BE2C (cell line): ENCODE measurements at regions not wholly inside any gene's neighbourhood (a gene's known extent, or its start where the extent isn't known, plus 50 kb on each side); places are given as distances from the start of the nearest gene placed in this dataset.

Experiments
- DNase-seq: peaks from one replicate; pipeline ENCODE4 v3.0.0-alpha.2; 2020
- H3K27me3 ChIP-seq: fragments of 250-450 bp; sonication (Bioruptor Pico); 2 replicates; pipeline ENCODE4 v1.5.1; 2020; ENCODE audit warnings: mild to moderate bottlenecking
- H3K36me3 ChIP-seq: fragments of 250-450 bp; sonication (Bioruptor Pico); 2 replicates; pipeline ENCODE4 v1.5.1; 2020; ENCODE audit warnings: mild to moderate bottlenecking
- H3K4me1 ChIP-seq: fragments of 250-450 bp; sonication (Bioruptor Pico); 2 replicates; pipeline ENCODE4 v1.5.1; 2020
- H3K4me3 ChIP-seq: 2 replicates; pipeline ENCODE4 v1.5.1; 2011; ENCODE audit warnings: low read depth, low read length
- H3K9me3 ChIP-seq: fragments of 250-450 bp; sonication (Bioruptor Pico); 2 replicates; pipeline ENCODE4 v1.5.1; 2020
- TF ChIP-seq, protein P1 (sequence below): IDR thresholded peaks from 2 replicates; pipeline ENCODE4 v1.5.1; 2012; ENCODE audit warnings: mild to moderate bottlenecking, low read depth, low read length

DNA sequence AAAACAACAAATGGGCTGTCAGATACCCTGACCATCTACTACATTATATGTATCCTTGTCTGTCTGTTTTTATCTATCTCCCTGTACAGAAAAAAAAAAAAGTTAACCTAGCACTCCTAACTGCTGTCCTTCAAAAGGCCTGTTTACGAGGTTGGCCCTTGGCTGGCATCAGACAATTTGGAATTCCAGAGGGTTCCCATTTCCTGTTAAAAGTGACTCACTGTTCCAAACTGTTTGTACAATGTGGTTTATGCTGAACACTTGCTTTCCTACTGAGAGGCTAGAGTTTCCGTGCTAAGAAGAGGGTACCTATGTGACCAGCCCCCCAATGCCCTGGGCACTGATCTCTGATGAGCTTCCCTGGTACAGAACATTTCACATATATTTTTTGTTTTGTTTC, 65.9 kb upstream of the HMGXB4 start:
- no peaks in the 10 kb centered on the region for H3K36me3 ChIP-seq
- H3K4me3 ChIP-seq = no peak overlapping the region
- H3K27me3 ChIP-seq = no peaks in the 10 kb centered on the region
- no peak for DNase-seq
- H3K9me3 ChIP-seq = no peaks in the 10 kb centered on the region
- H3K4me1 ChIP-seq = no peaks in the 10 kb centered on the region
- TF ChIP-seq, protein P1, sequence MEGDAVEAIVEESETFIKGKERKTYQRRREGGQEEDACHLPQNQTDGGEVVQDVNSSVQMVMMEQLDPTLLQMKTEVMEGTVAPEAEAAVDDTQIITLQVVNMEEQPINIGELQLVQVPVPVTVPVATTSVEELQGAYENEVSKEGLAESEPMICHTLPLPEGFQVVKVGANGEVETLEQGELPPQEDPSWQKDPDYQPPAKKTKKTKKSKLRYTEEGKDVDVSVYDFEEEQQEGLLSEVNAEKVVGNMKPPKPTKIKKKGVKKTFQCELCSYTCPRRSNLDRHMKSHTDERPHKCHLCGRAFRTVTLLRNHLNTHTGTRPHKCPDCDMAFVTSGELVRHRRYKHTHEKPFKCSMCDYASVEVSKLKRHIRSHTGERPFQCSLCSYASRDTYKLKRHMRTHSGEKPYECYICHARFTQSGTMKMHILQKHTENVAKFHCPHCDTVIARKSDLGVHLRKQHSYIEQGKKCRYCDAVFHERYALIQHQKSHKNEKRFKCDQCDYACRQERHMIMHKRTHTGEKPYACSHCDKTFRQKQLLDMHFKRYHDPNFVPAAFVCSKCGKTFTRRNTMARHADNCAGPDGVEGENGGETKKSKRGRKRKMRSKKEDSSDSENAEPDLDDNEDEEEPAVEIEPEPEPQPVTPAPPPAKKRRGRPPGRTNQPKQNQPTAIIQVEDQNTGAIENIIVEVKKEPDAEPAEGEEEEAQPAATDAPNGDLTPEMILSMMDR = no peak

DNA sequence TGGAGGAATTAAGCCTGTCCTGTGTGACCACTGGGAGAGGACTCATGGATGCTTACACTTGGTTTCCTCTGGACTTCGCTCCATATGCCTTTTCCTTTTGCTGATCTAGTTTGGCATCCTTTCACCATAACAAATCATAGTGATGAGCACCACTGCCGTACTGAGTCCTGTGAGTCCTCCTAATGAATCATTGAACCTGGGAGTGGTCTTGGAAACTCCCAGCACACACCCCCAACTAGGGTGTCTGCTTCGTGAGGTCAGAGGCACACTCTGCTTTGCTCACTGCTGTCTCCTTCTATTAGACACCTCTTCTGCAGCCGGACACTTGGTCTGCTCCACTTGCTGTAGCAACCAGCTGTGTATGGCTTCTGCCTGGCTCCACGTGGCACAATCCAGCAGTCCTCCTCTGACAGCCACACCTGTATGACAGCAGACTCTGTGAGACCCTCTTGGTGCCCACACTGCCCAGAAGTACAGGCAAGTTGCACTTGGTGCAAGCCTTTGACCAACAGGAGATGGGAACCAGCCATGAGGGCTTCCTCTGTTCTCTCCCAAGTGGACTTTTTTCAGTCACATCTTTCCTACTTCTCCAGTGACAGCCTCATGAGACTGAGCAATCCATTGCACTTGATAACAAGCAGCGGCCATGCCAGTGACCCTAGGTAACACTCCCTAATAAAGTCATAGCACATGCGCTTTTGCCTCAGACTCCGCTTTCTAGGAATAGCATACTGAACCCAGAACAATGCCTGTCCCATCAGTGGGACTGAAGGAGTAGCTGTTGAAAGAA, 65.0 kb upstream of the HMGXB4 start:
- no peaks in the 10 kb centered on the region for H3K9me3 ChIP-seq
- DNase-seq = no peak
- H3K27me3 ChIP-seq = no peaks in the 10 kb centered on the region
- H3K36me3 ChIP-seq = no peaks in the 10 kb centered on the region
- no peaks in the 10 kb centered on the region for H3K4me1 ChIP-seq
- no peak overlapping the region for H3K4me3 ChIP-seq
- TF ChIP-seq, protein P1 = no peak

GRCh38 chr22:35195226-35195625, 62.1 kb upstream of the HMGXB4 start:
- DNase-seq = no peak

DNA sequence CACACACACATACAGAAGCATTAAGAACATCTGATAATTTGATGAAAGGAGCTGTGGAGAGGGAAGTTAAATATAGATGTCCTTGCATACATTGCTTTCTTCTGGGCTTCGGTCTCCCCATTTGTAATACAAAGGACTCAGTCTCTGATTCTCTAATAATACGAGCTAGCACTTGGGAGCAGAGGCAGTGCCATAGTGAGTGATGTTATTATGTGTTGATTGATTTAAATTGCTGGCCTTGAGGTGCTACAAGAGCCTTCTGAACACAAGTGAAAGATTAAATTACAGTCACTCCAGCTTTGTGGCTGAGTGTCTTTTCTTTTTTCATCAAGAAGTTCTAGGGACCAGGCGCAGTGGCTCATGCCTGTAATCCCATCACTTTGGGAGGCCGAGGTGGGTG, 61.5 kb upstream of the HMGXB4 start:
- Histone ChIP-seq H3K4me1 (no peaks in the 10 kb centered on the region), H3K9me3 (no peaks in the 10 kb centered on the region), H3K4me3 (no peak overlapping the region), H3K27me3 (no peaks in the 10 kb centered on the region), H3K36me3 (no peaks in the 10 kb centered on the region)
- TF ChIP-seq, protein P1 = no peak
- no peak for DNase-seq

More at GRCh38 chr22:35195226-35195625, 62.1 kb upstream of the HMGXB4 start:
- H3K4me3 ChIP-seq = no peak overlapping the region
- no peaks in the 10 kb centered on the region for H3K27me3 ChIP-seq
- H3K9me3 ChIP-seq = no peaks in the 10 kb centered on the region
- no peaks in the 10 kb centered on the region for H3K4me1 ChIP-seq
- TF ChIP-seq, protein P1 = no peak
- no peaks in the 10 kb centered on the region for H3K36me3 ChIP-seq

DNA sequence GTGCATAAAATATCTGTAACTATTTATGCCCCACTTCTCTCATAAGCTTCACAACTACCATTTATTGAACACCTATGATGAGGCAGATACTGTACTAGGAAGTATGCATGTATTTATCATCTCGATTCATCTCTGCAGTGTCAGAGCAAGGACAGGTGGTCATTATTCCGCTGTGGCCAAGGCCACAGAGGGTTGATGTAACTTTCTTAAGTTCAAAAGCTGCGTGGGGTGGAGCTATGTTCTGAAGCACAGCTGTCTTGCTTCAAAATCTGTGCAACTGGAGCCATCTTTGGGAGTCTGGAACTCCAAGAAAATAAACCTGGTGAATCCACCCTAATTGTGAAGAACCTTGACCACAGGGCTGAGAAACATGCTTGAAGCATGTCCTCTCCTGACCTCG, 60.2 kb upstream of the HMGXB4 start:
- no peaks in the 10 kb centered on the region for H3K4me1 ChIP-seq
- no peak overlapping the region for H3K4me3 ChIP-seq
- no peak for DNase-seq
- TF ChIP-seq, protein P1 = no peak
- no peaks in the 10 kb centered on the region for H3K27me3 ChIP-seq
- no peaks in the 10 kb centered on the region for H3K36me3 ChIP-seq
- no peaks in the 10 kb centered on the region for H3K9me3 ChIP-seq

DNA sequence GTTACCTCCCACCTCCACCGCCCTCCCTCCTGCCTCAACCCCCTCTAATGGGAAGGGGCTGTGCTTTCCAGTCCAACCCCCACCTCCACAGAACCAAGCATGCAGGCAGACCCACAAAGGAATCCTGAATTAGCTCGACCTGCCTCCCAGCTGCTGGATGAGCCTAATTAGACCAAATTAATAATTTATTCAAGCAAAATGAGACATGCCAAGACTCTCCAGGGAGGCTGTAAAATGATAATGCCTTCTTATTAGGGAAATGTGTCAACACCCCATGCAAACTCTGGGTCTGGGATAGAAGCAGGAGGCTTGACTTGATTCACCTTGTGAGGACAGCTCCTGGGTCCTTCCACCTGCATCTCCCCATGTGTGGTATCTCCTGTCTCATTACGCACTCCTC, 59.4 kb upstream of the HMGXB4 start:
- no peak for DNase-seq
- H3K9me3 ChIP-seq = no peaks in the 10 kb centered on the region
- H3K4me3 ChIP-seq = no peak overlapping the region
- no peaks in the 10 kb centered on the region for H3K36me3 ChIP-seq
- no peaks in the 10 kb centered on the region for H3K27me3 ChIP-seq
- TF ChIP-seq, protein P1 = no peak
- no peaks in the 10 kb centered on the region for H3K4me1 ChIP-seq
